ENCODE measurements at regions not wholly inside any gene's neighbourhood (a gene's known extent, or its start where the extent isn't known, plus 50 kb on each side); places are given as distances from the start of the nearest gene placed in this dataset.
"Not testable (repeated sequence)": the region's sequence is repeated elsewhere in the genome, so short reads cannot be mapped to it uniquely, and the experiment has no call there.

- DNase-seq (ENCODE audit: low read depth, low spot score): no peak
- ChIA-PET CTCF (no interaction called here), POLR2A (no interaction called here)
- H3K27ac ChIP-seq (ENCODE audit: low read depth, low read length): no peak overlapping the region
- H3K9me3 ChIP-seq (ENCODE audit: control insufficient read depth, insufficient read depth, low read length): peaks cover 15% of the 10 kb centered on the region
- H3K4me3 ChIP-seq (ENCODE audit: low read depth, low read length): no peak overlapping the region
- TF ChIP-seq CTCF (IDR thresholded peaks at IDR 0.05; ENCODE audit: low read depth, low read length): no peak
- no peaks in the 10 kb centered on the region for H3K27me3 ChIP-seq (ENCODE audit: control insufficient read depth, insufficient read depth, low read length)
Observed at GRCh38 chr9:117938086-117938485, 233.9 kb downstream of the TLR4 start.

GRCh38 chr9:117938896-117939295 lies 234.7 kb downstream of the TLR4 start:
- no peaks in the 10 kb centered on the region for H3K27me3 ChIP-seq (ENCODE audit: control insufficient read depth, insufficient read depth, low read length)
- H3K4me3 ChIP-seq (ENCODE audit: low read depth, low read length): no peak overlapping the region
- peaks cover 15% of the 10 kb centered on the region for H3K9me3 ChIP-seq (ENCODE audit: control insufficient read depth, insufficient read depth, low read length)
- CTCF ChIA-PET: no interaction called here
- TF ChIP-seq CTCF (IDR thresholded peaks at IDR 0.05; ENCODE audit: low read depth, low read length): no peak
- no peak for DNase-seq (ENCODE audit: low read depth, low spot score)
- POLR2A ChIA-PET: no interaction called here
- no peak overlapping the region for H3K27ac ChIP-seq (ENCODE audit: low read depth, low read length)

DNA sequence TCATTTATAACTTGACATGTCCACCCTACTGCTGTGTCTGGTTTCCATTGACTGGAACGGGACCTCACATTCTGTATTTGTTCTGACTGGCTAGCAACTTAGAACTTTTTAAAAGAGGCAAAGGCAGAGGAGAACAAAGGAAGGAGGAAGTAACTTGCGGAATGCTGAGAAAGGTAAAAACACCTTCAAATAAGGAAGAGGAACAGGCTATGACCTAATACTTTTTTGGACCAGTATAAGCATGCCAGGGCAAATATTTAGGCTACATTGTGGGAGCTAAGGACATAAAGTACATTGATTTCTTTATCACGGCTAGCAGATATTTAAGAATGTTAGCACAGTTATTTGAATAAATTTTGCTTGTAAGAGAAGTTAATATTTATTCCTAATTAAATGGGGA lies 240.5 kb downstream of the TLR4 start:
- H3K4me3 ChIP-seq (ENCODE audit: low read depth, low read length); H3K27ac ChIP-seq (ENCODE audit: low read depth, low read length); POLR2A ChIA-PET; CTCF ChIA-PET; H3K27me3 ChIP-seq (ENCODE audit: control insufficient read depth, insufficient read depth, low read length); DNase-seq (ENCODE audit: low read depth, low spot score); H3K9me3 ChIP-seq (ENCODE audit: control insufficient read depth, insufficient read depth, low read length): not testable (repeated sequence)

- Histone ChIP-seq H3K27me3 (ENCODE audit: control insufficient read depth, insufficient read depth, low read length) (no peaks in the 10 kb centered on the region), H3K9me3 (ENCODE audit: control insufficient read depth, insufficient read depth, low read length) (peaks cover 7% of the 10 kb centered on the region), H3K4me3 (ENCODE audit: low read depth, low read length) (no peak overlapping the region), H3K27ac (ENCODE audit: low read depth, low read length) (no peak overlapping the region)
- DNase-seq (ENCODE audit: low read depth, low spot score): no peak
- POLR2A ChIA-PET: no interaction called here
- TF ChIP-seq CTCF (IDR thresholded peaks at IDR 0.05; ENCODE audit: low read depth, low read length): no peak
- CTCF ChIA-PET: no interaction called here
Observed at GRCh38 chr9:117945286-117945685, 241.1 kb downstream of the TLR4 start.

DNA sequence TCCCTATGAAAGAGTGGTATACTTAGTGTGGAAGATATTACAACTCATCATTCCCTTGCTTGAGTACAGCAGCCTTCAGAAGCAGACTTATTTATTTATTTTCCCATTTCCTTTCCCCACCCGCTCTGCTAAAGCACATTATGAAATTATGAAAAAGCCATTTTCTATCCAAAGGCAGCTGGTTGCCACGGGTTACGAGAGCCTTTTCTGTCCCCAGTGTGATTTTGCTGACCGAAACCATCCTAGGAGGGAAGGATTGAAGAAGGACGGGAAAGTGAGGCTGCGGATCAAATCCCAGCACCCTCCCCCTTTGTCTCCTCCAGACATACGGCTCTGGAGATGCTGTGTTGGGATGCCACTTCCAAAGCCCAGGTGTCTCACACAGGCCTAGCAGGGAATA lies 246.9 kb downstream of the TLR4 start:
- peaks cover 5% of the 10 kb centered on the region; the same call in 1 of the 2 replicates for H3K9me3 ChIP-seq (ENCODE audit: control insufficient read depth, insufficient read depth, low read length)
- no peak for DNase-seq (ENCODE audit: low read depth, low spot score)
- no peak overlapping the region for H3K27ac ChIP-seq (ENCODE audit: low read depth, low read length)
- CTCF ChIA-PET: no interaction called here
- TF ChIP-seq CTCF (IDR thresholded peaks at IDR 0.05; ENCODE audit: low read depth, low read length): no peak
- H3K4me3 ChIP-seq (ENCODE audit: low read depth, low read length): no peak overlapping the region
- H3K27me3 ChIP-seq (ENCODE audit: control insufficient read depth, insufficient read depth, low read length): no peaks in the 10 kb centered on the region
- POLR2A ChIA-PET: no interaction called here

- Histone ChIP-seq H3K4me3 (ENCODE audit: low read depth, low read length) (no peak overlapping the region), H3K9me3 (ENCODE audit: control insufficient read depth, insufficient read depth, low read length) (peaks cover 10% of the 10 kb centered on the region; the same call in 1 of the 2 replicates), H3K27me3 (ENCODE audit: control insufficient read depth, insufficient read depth, low read length) (no peaks in the 10 kb centered on the region), H3K27ac (ENCODE audit: low read depth, low read length) (no peak overlapping the region)
- CTCF ChIA-PET: no interaction called here
- POLR2A ChIA-PET: no interaction called here
- no peak for DNase-seq (ENCODE audit: low read depth, low spot score)
- no peak for TF ChIP-seq CTCF (IDR thresholded peaks at IDR 0.05; ENCODE audit: low read depth, low read length)
Observed at GRCh38 chr9:117952581-117952980, 248.4 kb downstream of the TLR4 start.
